Cortex of kidney (tissue), 1 donor: ENCODE measurements at regions not wholly inside any gene's neighbourhood (a gene's known extent, or its start where the extent isn't known, plus 50 kb on each side); places are given as distances from the start of the nearest gene placed in this dataset.

ENCODE experiments used
- DNase-seq: peaks from one replicate; lab custom pipeline; 2025; lab: John Stamatoyannopoulos, UW

GRCh38 chr10:79012567-79012966 is 56.2 kb upstream of the ZMIZ1 start:
- no peak for DNase-seq

- DNase-seq, result no peak
These were observed 55.3 kb upstream of the ZMIZ1 start for GRCh38 chr10:79013406-79013987.

- DNase-seq, result no peak
These were observed 54.0 kb upstream of the ZMIZ1 start for GRCh38 chr10:79014796-79015195.

GRCh38 chr10:79017882-79018520 is 50.8 kb upstream of the ZMIZ1 start:
- DNase-seq, result no peak

GRCh38 chr10:79018521-79019011 is 50.2 kb upstream of the ZMIZ1 start:
- no peak for DNase-seq
